OCI-LY1 (cell line): ENCODE measurements at regions not wholly inside any gene's neighbourhood (a gene's known extent, or its start where the extent isn't known, plus 50 kb on each side); places are given as distances from the start of the nearest gene placed in this dataset.
"Not testable (repeated sequence)": the region's sequence is repeated elsewhere in the genome, so short reads cannot be mapped to it uniquely, and the experiment has no call there.

Experiments used
- EZH2 ChIP-seq: fragments of 200-600 bp; sonication (generic), shearing (Covaris generic); IDR thresholded peaks from 2 replicates; pipeline ENCODE4 v1.8.0; 2017; ENCODE audit warnings: borderline replicate concordance, mixed run types, mild to moderate bottlenecking, antibody characterized with exemption, low read length, moderate library complexity, mixed read lengths
- TF ChIP-seq, protein P1 (sequence below): fragments of 200-600 bp; sonication (generic), shearing (Covaris generic); IDR thresholded peaks from 2 replicates; pipeline ENCODE4 v1.5.1; 2017; ENCODE audit warnings: mild to moderate bottlenecking, antibody characterized with exemption, low read length, moderate library complexity, mixed read lengths

DNA sequence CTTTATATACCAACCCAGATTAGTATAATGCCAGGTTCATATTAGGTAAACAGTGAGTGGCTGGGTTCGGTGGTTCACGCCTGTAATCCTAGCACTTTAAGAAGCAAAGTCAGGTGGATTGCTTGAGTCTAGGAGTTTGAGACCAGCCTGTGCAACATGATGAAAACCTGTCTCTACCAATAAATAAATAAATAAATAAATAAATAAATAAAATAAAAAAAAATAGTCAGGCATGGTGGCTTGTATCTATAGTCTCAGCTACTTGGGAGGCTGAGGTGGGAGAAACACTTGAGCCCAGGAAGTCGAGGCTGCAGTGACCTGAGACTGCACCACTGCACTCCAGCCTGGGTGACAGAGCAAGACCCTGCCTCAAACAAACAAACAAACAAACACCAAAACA lies 96.9 kb downstream of the CTH start:
- TF ChIP-seq, protein P1, sequence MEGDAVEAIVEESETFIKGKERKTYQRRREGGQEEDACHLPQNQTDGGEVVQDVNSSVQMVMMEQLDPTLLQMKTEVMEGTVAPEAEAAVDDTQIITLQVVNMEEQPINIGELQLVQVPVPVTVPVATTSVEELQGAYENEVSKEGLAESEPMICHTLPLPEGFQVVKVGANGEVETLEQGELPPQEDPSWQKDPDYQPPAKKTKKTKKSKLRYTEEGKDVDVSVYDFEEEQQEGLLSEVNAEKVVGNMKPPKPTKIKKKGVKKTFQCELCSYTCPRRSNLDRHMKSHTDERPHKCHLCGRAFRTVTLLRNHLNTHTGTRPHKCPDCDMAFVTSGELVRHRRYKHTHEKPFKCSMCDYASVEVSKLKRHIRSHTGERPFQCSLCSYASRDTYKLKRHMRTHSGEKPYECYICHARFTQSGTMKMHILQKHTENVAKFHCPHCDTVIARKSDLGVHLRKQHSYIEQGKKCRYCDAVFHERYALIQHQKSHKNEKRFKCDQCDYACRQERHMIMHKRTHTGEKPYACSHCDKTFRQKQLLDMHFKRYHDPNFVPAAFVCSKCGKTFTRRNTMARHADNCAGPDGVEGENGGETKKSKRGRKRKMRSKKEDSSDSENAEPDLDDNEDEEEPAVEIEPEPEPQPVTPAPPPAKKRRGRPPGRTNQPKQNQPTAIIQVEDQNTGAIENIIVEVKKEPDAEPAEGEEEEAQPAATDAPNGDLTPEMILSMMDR, result not testable (repeated sequence)
- TF ChIP-seq EZH2, result not testable (repeated sequence)
